ENCODE measurements at regions not wholly inside any gene's neighbourhood (a gene's known extent, or its start where the extent isn't known, plus 50 kb on each side); places are given as distances from the start of the nearest gene placed in this dataset.

DNA sequence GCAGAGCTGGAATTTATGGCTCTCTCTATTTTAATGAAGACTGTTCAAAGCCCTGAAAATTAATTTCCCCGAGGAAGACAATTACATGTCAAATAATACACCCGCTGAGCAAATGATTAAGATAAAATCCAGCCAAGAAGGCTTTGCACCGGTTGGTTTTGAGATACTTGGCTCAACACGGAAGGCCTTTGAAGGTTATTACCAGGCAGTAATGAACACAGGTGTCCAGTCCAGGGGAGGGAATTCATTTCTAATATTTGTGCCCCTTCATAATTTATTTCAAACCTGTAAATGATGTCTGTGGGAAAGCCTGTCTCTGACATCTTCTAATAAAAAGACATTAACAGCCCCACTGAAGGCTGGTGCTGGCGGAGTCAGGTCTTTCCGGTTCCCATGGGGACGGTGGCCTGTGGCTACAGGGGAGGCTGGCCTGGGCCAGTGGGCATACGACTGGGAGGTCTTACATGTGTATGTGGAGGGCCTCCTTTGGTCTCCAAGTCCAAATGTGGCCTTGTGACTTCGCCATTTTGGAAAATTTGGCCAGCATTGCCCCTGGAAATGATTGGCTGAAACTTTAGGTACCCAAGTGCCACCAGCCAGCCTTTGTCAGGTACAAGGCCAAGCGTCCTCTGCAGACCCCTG lies 49.9 kb upstream of the IQSEC1 start:
- TF ChIP-seq, protein P1, sequence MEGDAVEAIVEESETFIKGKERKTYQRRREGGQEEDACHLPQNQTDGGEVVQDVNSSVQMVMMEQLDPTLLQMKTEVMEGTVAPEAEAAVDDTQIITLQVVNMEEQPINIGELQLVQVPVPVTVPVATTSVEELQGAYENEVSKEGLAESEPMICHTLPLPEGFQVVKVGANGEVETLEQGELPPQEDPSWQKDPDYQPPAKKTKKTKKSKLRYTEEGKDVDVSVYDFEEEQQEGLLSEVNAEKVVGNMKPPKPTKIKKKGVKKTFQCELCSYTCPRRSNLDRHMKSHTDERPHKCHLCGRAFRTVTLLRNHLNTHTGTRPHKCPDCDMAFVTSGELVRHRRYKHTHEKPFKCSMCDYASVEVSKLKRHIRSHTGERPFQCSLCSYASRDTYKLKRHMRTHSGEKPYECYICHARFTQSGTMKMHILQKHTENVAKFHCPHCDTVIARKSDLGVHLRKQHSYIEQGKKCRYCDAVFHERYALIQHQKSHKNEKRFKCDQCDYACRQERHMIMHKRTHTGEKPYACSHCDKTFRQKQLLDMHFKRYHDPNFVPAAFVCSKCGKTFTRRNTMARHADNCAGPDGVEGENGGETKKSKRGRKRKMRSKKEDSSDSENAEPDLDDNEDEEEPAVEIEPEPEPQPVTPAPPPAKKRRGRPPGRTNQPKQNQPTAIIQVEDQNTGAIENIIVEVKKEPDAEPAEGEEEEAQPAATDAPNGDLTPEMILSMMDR (conservative IDR thresholded peaks at IDR 0.05; ENCODE audit: low read depth, low read length) = no peak
- TF ChIP-seq MAFK (IDR thresholded peaks at IDR 0.05; ENCODE audit: low read depth, low read length) = no peak
- TF ChIP-seq POLR2A (IDR thresholded peaks at IDR 0.05; ENCODE audit: low read depth, low read length) = no peak
- no peak for TF ChIP-seq SMC3 (IDR thresholded peaks at IDR 0.05; ENCODE audit: low read depth, low read length)
- TF ChIP-seq RCOR1 (IDR thresholded peaks at IDR 0.05; ENCODE audit: insufficient replicate concordance, low read length) = no peak
- no peak for TF ChIP-seq RAD21 (IDR thresholded peaks at IDR 0.05; ENCODE audit: low read length)
- TF ChIP-seq CEBPB (IDR thresholded peaks at IDR 0.05; ENCODE audit: low read depth, low read length) = no peak
